ENCODE measurements at regions not wholly inside any gene's neighbourhood (a gene's known extent, or its start where the extent isn't known, plus 50 kb on each side); places are given as distances from the start of the nearest gene placed in this dataset.

- no peak overlapping the region for H3K27ac ChIP-seq (ENCODE audit: control insufficient read depth, insufficient read depth, low read length)
- H3K79me2 ChIP-seq (ENCODE audit: control insufficient read depth, insufficient read depth, low read length), result no peaks in the 10 kb centered on the region
Measured at GRCh38 chr14:53757732-53758131, 198.9 kb downstream of the BMP4 start.

GRCh38 chr14:53751650-53752049 is 205.0 kb downstream of the BMP4 start:
- FAIRE-seq (no peak), DNase-seq (ENCODE audit: low read depth, low spot score) (no peak)
- H3K4me2 ChIP-seq (ENCODE audit: control insufficient read depth, extremely low read depth, insufficient read depth, low read depth, low read length), result no peak overlapping the region
- no peaks in the 10 kb centered on the region for H3K79me2 ChIP-seq (ENCODE audit: control insufficient read depth, insufficient read depth, low read length)
- no peak overlapping the region for H3K4me3 ChIP-seq (ENCODE audit: control insufficient read depth in 2 of 3, extremely low read depth in 1 of 3, insufficient read depth in 2 of 3, low read depth in 1 of 3, low read length in 3 of 3)
- no peaks in the 10 kb centered on the region for H3K27me3 ChIP-seq (ENCODE audit: control insufficient read depth, extremely low read depth, insufficient read depth, low read length)
- no peaks in the 10 kb centered on the region for H3K4me1 ChIP-seq (ENCODE audit: control insufficient read depth, extremely low read depth, insufficient read depth, low read length)
- no peak overlapping the region for H3K9ac ChIP-seq (ENCODE audit: control insufficient read depth, extremely low read depth, insufficient read depth, low read length)
- dilution Hi-C loops (cut with MboI; ENCODE audit: extremely low pct_ligation_motif_present, low sequenced_read_pairs), result no loop called here
- no peaks in the 10 kb centered on the region for H4K20me1 ChIP-seq (ENCODE audit: control insufficient read depth, extremely low read depth, insufficient read depth, low read length)
- H3K9me3 ChIP-seq (ENCODE audit: control insufficient read depth, low read depth, low read length), result no peaks in the 10 kb centered on the region
- no peak overlapping the region for H2AFZ ChIP-seq (ENCODE audit: control insufficient read depth, low read length)
- no peaks in the 10 kb centered on the region for H3K9me1 ChIP-seq (ENCODE audit: control insufficient read depth, extremely low read depth, insufficient read depth, low read length)
- no peak overlapping the region for H3K27ac ChIP-seq (ENCODE audit: control insufficient read depth, insufficient read depth, low read length)
- no peak for TF ChIP-seq EZH2 (IDR thresholded peaks at IDR 0.05; ENCODE audit: low read length)
- TF ChIP-seq CTCF (optimal IDR thresholded peaks at IDR 0.05 in 1 of 3, IDR thresholded peaks at IDR 0.05 in 1 of 3, conservative IDR thresholded peaks at IDR 0.05 in 1 of 3; ENCODE audit: extremely low read depth in 1 of 3, insufficient read depth in 2 of 3, low read length in 3 of 3), result no peak
- H3K36me3 ChIP-seq (ENCODE audit: control insufficient read depth in 2 of 2, extremely low read depth in 1 of 2, insufficient read depth in 2 of 2, low read length in 2 of 2), result no peaks in the 10 kb centered on the region

More at GRCh38 chr14:53757732-53758131, 198.9 kb downstream of the BMP4 start:
- Histone ChIP-seq H3K9ac (ENCODE audit: control insufficient read depth, extremely low read depth, insufficient read depth, low read length) (no peak overlapping the region), H4K20me1 (ENCODE audit: control insufficient read depth, extremely low read depth, insufficient read depth, low read length) (no peaks in the 10 kb centered on the region), H3K4me2 (ENCODE audit: control insufficient read depth, extremely low read depth, insufficient read depth, low read depth, low read length) (no peak overlapping the region), H3K27me3 (ENCODE audit: control insufficient read depth, extremely low read depth, insufficient read depth, low read length) (no peaks in the 10 kb centered on the region), H3K36me3 (ENCODE audit: control insufficient read depth in 2 of 2, extremely low read depth in 1 of 2, insufficient read depth in 2 of 2, low read length in 2 of 2) (no peaks in the 10 kb centered on the region), H3K9me3 (ENCODE audit: control insufficient read depth, low read depth, low read length) (no peaks in the 10 kb centered on the region), H3K4me1 (ENCODE audit: control insufficient read depth, extremely low read depth, insufficient read depth, low read length) (no peaks in the 10 kb centered on the region), H3K9me1 (ENCODE audit: control insufficient read depth, extremely low read depth, insufficient read depth, low read length) (no peaks in the 10 kb centered on the region), H3K4me3 (ENCODE audit: control insufficient read depth in 2 of 3, extremely low read depth in 1 of 3, insufficient read depth in 2 of 3, low read depth in 1 of 3, low read length in 3 of 3) (no peak overlapping the region), H2AFZ (ENCODE audit: control insufficient read depth, low read length) (no peak overlapping the region)
- DNase-seq (ENCODE audit: low read depth, low spot score) (no peak), FAIRE-seq (no peak)
- TF ChIP-seq CTCF (optimal IDR thresholded peaks at IDR 0.05 in 1 of 3, IDR thresholded peaks at IDR 0.05 in 1 of 3, conservative IDR thresholded peaks at IDR 0.05 in 1 of 3; ENCODE audit: extremely low read depth in 1 of 3, insufficient read depth in 2 of 3, low read length in 3 of 3) (no peak), EZH2 (IDR thresholded peaks at IDR 0.05; ENCODE audit: low read length) (no peak)
- dilution Hi-C loops (cut with MboI; ENCODE audit: extremely low pct_ligation_motif_present, low sequenced_read_pairs), result no loop called here

All from keratinocyte (primary cell).